Activated CD8-positive, alpha-beta memory T cell treated with anti-CD3 and anti-CD28 coated beads, Interleukin-2, amount 10 ng/mL, durations not matched to agents 7 days and 5 days (primary cell): ENCODE measurements at regions not wholly inside any gene's neighbourhood (a gene's known extent, or its start where the extent isn't known, plus 50 kb on each side); places are given as distances from the start of the nearest gene placed in this dataset.
"Not testable (repeated sequence)": the region's sequence is repeated elsewhere in the genome, so short reads cannot be mapped to it uniquely, and the experiment has no call there.

Experiments used
- ATAC-seq: fragments of 150-1000 bp; cut with Tn5 transposase; one replicate; pipeline ENCODE4 v1.10.0; 2021; ENCODE audit warnings: moderate library complexity
- CTCF ChIA-PET: fragments of 350-600 bp; sonication (Branson Sonifier 250); formaldehyde crosslinking; loops from one replicate; lab custom pipeline; 2021; ENCODE audit warnings: antibody characterized with exemption; lab: Charles Lee
- DNase-seq: peaks from one replicate; pipeline ENCODE4 v3.0.0-alpha.2; 2020
- H3K27ac Mint-ChIP-seq: one replicate; pipeline ENCODE4 v1.8.0; 2021; ENCODE audit warnings: mild to moderate bottlenecking, mixed read lengths
- H3K27me3 Mint-ChIP-seq: one replicate; pipeline ENCODE4 v1.8.0; 2021; ENCODE audit warnings: mixed read lengths
- H3K36me3 Mint-ChIP-seq: one replicate; pipeline ENCODE4 v1.8.0; 2021; ENCODE audit warnings: mild to moderate bottlenecking, mixed read lengths
- H3K4me1 Mint-ChIP-seq: one replicate; pipeline ENCODE4 v1.8.0; 2021; ENCODE audit warnings: mixed read lengths
- H3K4me3 Mint-ChIP-seq: one replicate; pipeline ENCODE4 v1.8.0; 2021; ENCODE audit warnings: mild to moderate bottlenecking, moderate library complexity, mixed read lengths
- H3K9me3 Mint-ChIP-seq: one replicate; pipeline ENCODE4 v1.8.0; 2022; ENCODE audit warnings: low read depth, mixed read lengths

DNA sequence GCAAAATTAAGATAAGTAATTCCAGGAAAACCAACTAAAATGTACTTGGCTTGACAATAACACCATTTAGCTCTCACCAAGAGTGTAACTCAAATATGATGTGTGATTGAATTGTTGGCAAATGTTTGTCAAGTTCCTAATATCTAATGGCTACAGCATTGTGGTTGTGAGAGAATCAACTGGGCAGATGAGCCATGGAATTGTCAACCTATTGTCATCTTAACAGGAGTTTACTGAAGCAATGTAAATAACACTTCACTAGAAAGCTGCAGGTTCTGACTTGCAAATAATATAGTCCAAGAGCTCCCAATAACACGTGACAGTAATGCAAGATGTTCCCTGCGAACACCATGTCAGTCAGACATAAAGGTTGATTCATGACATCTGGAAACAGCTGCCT lies 495.2 kb upstream of the MEIS1 start:
- ATAC-seq (no peak), DNase-seq (no peak)
- H3K27me3 Mint-ChIP-seq: no peaks in the 10 kb centered on the region
- no peaks in the 10 kb centered on the region for H3K36me3 Mint-ChIP-seq
- H3K4me1 Mint-ChIP-seq: no peaks in the 10 kb centered on the region
- CTCF ChIA-PET: no interaction called here
- H3K4me3 Mint-ChIP-seq: no peak overlapping the region
- H3K9me3 Mint-ChIP-seq: peaks cover 2% of the 10 kb centered on the region
- no peak overlapping the region for H3K27ac Mint-ChIP-seq

DNA sequence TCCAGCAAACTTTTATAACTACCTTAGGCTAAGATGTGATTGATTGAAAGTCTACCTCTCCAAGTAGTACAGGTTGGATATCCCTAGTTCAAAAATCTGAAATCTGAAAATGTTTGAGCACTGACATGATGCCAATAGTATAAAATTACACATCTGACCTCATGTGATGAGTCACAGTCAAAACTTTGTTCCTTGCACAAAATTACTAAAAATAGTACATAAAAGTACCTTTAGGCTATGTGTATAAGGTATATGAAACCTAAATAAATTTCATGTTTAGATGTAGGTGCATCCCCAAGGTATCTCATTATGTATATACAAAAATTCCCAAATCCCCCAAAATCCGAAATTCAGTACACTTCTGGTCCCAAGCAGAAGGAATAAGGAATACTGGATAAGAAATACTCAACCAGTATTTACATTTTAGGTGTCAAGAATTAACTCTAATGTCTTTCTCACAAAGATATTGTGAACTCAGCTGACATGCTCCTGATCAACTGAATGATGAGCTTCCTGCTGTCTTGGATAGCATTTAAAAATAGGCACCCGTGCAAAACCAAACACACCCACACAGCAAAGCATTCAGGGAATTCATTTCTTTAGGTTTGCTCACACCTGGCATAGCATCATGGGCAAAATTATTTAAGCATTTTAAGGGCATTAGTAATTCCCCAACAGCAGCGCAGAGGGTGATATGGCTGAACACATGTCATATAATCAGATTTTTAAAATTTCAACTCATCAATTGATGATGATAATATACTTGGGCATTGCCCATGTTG lies 497.4 kb upstream of the MEIS1 start:
- no peak for ATAC-seq
- Mint-ChIP-seq H3K36me3 (no peaks in the 10 kb centered on the region), H3K9me3 (no peaks in the 10 kb centered on the region), H3K27ac (no peak overlapping the region), H3K4me1 (no peaks in the 10 kb centered on the region), H3K4me3 (no peak overlapping the region), H3K27me3 (no peaks in the 10 kb centered on the region)
- CTCF ChIA-PET: no interaction called here
- no peak for DNase-seq

DNA sequence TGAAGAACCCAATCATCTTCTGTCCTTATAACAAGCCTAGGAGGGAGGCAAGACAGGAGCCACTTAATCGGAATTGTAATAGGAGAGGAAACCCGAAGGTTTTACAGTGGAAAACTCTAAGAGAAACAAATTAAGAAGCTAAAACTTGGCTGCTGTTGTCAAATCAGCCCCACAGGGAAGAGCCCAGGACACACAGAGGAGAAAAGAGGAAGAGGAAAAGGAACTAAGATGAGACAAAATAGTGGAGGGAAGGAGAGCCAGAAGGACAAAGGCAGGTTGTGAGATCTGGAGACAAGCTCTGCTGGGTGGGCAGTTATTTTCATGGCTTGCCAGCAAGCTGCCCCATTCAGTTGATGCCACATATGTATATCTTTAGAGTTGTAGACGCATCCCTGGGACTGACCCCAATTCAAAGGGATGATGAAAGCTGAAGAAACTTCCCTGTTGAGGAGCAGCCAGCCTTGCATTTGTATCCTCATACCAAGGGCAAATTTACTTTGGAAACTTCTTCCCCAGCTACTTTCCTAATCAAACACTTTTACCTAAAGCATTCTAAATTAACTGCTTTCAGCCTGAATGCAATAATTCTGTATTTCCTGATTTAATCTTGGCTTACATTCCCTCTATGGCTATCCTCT lies 499.8 kb upstream of the MEIS1 start:
- DNase-seq (no peak), ATAC-seq (no peak)
- Mint-ChIP-seq H3K9me3 (peaks cover 2% of the 10 kb centered on the region), H3K27ac (no peak overlapping the region), H3K4me3 (no peak overlapping the region), H3K36me3 (no peaks in the 10 kb centered on the region), H3K4me1 (no peaks in the 10 kb centered on the region), H3K27me3 (no peaks in the 10 kb centered on the region)
- CTCF ChIA-PET: no interaction called here

DNA sequence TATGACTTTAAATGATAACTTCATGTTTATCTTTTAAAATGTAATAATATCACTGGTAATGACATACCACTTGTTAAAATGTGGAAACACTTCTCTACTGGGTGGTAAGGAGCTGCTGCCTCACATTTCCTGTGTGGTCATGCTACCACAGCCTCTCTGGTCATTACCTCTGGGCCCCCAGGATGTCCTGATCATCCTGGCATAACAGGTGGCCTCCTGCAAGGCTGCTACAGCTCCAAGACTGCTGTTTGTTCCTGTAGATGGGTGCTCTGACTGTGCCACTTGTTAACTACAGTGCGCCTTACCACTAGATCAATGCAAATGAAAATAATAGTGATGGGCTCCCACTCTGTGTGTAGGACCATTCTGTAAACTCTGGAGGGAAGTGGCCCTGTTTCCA lies 500.2 kb upstream of the SPRED2 start:
- H3K36me3 Mint-ChIP-seq: no peaks in the 10 kb centered on the region
- no peaks in the 10 kb centered on the region for H3K27me3 Mint-ChIP-seq
- DNase-seq (no peak), ATAC-seq (no peak)
- H3K9me3 Mint-ChIP-seq: peaks cover 5% of the 10 kb centered on the region
- no peak overlapping the region for H3K4me3 Mint-ChIP-seq
- CTCF ChIA-PET: no interaction called here
- H3K27ac Mint-ChIP-seq: no peak overlapping the region
- no peaks in the 10 kb centered on the region for H3K4me1 Mint-ChIP-seq

DNA sequence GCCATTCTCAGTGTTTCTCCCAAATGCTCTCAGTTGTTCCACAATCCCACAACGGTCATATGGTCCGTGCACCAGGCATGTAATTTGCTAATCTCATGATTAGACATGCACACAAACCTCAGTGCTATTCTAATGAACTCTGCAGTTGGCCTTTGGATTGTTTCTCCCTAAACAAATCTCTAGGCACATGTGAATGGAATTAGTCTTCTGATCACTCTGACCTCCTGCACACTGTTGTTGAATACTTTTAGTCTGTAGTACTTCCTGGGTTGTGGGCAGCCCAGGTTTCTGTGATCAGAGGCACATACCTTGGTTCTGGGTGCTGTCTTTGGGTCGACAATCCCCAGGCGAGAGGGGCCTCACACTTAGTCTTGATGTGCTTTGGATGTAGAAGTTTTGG lies 498.7 kb upstream of the SPRED2 start:
- CTCF ChIA-PET: no interaction called here
- DNase-seq (no peak), ATAC-seq (no peak)
- H3K27me3 Mint-ChIP-seq: no peaks in the 10 kb centered on the region
- peaks cover 5% of the 10 kb centered on the region for H3K9me3 Mint-ChIP-seq
- H3K4me3 Mint-ChIP-seq: no peak overlapping the region
- no peak overlapping the region for H3K27ac Mint-ChIP-seq
- no peaks in the 10 kb centered on the region for H3K36me3 Mint-ChIP-seq
- no peaks in the 10 kb centered on the region for H3K4me1 Mint-ChIP-seq

DNA sequence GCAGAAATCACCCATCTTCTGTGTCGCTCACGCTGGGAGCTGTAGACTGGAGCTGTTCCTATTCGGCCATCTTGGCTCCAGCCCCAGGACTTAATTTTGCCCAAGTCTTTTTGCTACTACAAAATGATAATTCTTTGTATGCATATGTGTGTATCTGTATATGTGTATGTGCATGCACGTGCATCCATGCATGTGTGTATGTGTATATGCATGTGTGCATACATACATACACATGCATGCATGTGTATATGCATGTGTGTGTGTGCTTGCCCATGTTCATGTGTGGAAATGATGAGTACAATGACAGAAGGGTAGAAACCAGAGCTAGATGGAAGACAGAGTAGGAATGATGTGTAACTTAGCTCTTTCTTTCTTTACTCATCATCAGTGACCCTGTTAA lies 497.9 kb upstream of the SPRED2 start:
- H3K27ac Mint-ChIP-seq: no peak overlapping the region
- no peaks in the 10 kb centered on the region for H3K4me1 Mint-ChIP-seq
- CTCF ChIA-PET: no interaction called here
- no peaks in the 10 kb centered on the region for H3K36me3 Mint-ChIP-seq
- H3K27me3 Mint-ChIP-seq: no peaks in the 10 kb centered on the region
- no peak overlapping the region for H3K4me3 Mint-ChIP-seq
- ATAC-seq (no peak), DNase-seq (no peak)
- peaks cover 5% of the 10 kb centered on the region for H3K9me3 Mint-ChIP-seq

DNA sequence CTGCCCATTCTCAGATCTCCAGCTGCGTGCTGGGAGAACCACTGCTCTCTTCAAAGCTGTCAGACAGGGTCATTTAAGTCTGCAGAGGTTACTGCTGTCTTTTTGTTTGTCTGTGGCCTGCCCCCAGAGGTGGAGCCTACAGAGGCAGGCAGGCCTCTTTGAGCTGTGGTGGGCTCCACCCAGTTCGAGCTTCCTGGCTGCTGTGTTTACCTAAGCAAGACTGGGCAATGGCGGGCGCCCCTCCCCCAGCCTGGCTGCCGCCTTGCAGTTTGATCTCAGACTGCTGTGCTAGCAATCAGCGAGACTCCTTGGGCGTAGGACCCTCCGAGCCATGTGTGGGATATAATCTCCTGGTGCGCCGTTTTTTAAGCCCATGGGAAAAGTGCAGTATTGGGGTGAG lies 497.3 kb upstream of the SPRED2 start:
- H3K9me3 Mint-ChIP-seq, ATAC-seq, DNase-seq, H3K4me1 Mint-ChIP-seq, H3K27me3 Mint-ChIP-seq, H3K36me3 Mint-ChIP-seq, H3K27ac Mint-ChIP-seq, H3K4me3 Mint-ChIP-seq, CTCF ChIA-PET: not testable (repeated sequence)

DNA sequence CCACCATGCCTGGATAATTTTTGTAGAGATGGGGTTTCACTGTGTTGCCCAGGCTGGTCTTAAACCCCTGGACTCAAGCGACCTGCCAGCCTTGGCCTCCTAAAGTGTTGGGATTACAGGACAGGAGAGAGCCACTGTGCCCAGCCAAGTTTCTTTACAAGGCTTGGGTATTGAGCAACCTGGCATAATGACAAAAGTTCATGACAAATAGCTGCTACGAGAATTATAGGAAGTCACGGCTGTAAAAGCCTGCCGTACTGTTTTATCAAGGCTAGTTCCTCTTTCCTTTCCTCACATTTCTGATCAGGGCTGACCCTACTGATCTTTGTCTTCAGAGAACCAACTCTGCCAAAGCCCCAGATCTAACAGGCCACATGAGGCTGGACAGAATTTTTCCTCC lies 490.4 kb upstream of the SPRED2 start:
- no peaks in the 10 kb centered on the region for H3K36me3 Mint-ChIP-seq
- CTCF ChIA-PET: no interaction called here
- DNase-seq (no peak), ATAC-seq (no peak)
- no peaks in the 10 kb centered on the region for H3K27me3 Mint-ChIP-seq
- H3K4me1 Mint-ChIP-seq: no peaks in the 10 kb centered on the region
- H3K9me3 Mint-ChIP-seq: no peaks in the 10 kb centered on the region
- no peak overlapping the region for H3K27ac Mint-ChIP-seq
- no peak overlapping the region for H3K4me3 Mint-ChIP-seq

DNA sequence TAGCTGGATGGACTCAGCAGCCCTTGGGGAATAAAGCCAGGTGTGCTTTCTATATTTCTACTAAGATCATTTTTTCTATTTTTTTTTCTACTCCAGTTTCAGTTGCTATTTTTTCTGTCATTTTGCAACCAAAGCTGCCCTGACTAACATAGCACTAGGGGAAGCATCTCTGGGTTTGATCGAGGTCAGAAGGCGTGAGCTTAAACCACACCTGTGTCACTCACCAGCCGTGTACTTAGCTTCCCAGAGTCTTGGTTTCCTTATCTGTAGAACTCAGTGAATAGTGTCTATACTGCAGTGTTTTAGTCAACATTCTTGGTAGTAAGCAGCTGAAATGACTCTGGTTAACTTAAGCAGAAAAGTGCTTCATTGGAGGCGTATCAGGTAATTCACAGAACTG lies 489.6 kb upstream of the SPRED2 start:
- Mint-ChIP-seq H3K4me1 (no peaks in the 10 kb centered on the region), H3K9me3 (no peaks in the 10 kb centered on the region), H3K36me3 (no peaks in the 10 kb centered on the region), H3K27me3 (no peaks in the 10 kb centered on the region), H3K4me3 (no peak overlapping the region), H3K27ac (no peak overlapping the region)
- DNase-seq (no peak), ATAC-seq (no peak)
- CTCF ChIA-PET: no interaction called here

DNA sequence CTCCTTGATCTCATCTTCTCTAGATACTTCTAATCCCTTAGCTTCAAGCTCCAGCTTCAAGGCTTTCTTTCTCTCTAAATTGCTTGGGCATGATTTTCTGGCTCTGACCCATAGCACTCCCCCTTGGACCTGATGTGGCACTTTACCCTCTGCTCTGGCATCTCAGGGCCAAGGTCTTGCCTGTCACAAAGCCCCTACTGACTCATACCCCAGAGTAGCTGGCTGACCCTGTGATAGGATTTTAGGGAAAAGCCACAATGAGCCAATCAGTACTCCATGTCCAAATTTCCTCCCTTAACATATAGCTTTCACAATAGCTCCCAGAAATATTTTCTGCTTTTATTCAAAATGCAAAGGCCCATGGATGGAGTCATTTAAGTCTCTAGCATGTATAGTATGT lies 488.7 kb upstream of the SPRED2 start:
- Mint-ChIP-seq H3K36me3 (no peaks in the 10 kb centered on the region), H3K4me1 (no peaks in the 10 kb centered on the region), H3K27ac (no peak overlapping the region), H3K27me3 (no peaks in the 10 kb centered on the region), H3K9me3 (no peaks in the 10 kb centered on the region), H3K4me3 (no peak overlapping the region)
- CTCF ChIA-PET: no interaction called here
- DNase-seq (no peak), ATAC-seq (no peak)

DNA sequence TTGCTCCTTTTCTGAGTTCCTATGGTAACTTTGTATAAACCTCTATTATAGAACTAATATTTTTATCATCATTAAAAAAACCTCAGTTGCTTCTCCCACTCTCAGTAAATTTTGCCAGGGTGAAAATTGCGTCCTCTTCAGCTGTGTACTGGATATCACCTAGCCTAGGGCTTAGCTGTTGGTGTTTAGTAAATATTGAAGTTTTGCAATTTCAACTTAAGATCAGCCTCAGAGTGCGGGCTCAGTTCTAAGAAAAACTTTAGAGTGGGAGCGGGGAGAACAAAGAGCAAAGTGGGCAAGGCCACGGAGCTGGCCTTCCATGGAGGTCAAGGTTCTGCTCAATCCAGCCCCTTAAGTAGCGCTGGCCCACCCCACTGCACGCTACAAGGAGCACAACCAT lies 488.3 kb upstream of the SPRED2 start:
- Mint-ChIP-seq H3K4me1 (no peaks in the 10 kb centered on the region), H3K4me3 (no peak overlapping the region), H3K9me3 (no peaks in the 10 kb centered on the region), H3K27ac (no peak overlapping the region), H3K27me3 (no peaks in the 10 kb centered on the region), H3K36me3 (no peaks in the 10 kb centered on the region)
- CTCF ChIA-PET: no interaction called here
- no peak for DNase-seq
- no peak for ATAC-seq

DNA sequence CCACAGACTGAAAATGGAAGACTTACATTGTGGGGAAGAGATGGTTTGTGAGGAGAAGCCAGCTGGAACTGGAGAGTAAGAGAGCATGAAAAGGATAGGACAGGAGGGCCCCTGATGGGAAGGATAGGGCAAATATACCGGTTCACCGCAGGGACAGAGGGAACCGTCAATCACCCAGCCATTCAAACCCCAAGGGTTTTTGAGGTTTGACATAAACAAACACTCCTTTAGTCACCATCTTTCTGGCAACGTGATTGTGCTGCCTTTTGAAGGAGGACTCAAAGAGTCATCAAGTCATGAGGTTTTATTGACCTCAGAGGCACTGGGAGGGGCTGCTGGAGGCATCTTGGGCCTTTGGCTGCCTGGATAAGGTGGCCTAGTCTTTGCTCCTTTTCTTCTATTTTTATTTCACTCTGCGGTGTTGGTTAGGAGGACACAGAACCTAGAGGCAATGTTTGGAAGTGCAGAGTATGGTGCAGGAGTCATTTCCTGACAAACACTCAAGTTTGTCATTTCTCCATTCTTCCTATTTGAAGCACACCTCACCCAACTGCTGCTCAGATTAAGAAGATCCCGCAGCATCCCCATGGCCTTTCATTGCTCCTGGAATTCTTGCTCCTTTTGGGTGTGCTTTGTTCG lies 487.3 kb upstream of the SPRED2 start:
- CTCF ChIA-PET: no interaction called here
- Mint-ChIP-seq H3K36me3 (no peaks in the 10 kb centered on the region), H3K9me3 (no peaks in the 10 kb centered on the region), H3K27ac (no peak overlapping the region), H3K4me3 (no peak overlapping the region), H3K27me3 (no peaks in the 10 kb centered on the region), H3K4me1 (no peaks in the 10 kb centered on the region)
- no peak for ATAC-seq
- DNase-seq: no peak

DNA sequence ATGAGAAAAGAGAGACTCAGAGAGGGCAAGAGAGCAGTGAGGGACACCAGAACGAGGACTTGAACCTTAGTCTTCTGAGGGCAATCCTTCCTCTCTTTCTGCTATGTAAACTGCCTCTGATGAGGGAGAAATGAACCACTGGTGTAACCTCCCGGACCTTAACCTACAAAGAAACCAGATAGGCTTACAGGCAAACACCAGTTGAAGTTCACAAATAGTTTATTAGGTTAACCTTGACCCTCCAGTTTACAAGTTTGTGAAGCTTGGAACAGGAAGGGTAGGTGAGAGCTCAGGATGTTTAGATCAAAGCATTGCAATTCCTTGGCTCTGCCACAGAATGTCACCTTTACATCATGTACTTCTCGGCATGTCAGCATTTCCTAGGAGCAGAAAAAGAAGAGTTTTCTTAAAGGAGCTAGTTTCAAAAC lies 486.4 kb upstream of the SPRED2 start:
- Mint-ChIP-seq H3K36me3 (no peaks in the 10 kb centered on the region), H3K27me3 (no peaks in the 10 kb centered on the region), H3K9me3 (no peaks in the 10 kb centered on the region), H3K27ac (no peak overlapping the region), H3K4me3 (no peak overlapping the region), H3K4me1 (no peaks in the 10 kb centered on the region)
- ATAC-seq (no peak), DNase-seq (no peak)
- CTCF ChIA-PET: no interaction called here

DNA sequence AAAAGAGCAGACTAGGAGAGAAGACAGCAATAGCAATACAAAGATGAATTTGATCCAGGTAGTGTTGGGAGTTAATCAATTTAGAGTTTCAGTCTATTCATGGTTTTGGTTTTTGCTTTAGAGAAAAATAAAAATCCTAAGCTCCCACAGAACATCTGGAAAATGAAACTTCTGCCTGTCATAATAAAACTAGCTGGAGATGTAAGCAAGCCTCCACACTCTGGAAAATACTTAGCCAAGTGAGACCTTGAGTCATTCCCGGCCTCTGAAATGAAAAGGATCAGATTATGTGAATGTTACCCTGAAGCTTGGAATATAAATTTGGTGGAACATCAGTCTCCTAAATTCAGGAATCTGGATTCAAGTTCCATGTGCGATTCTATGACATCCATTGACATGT lies 485.6 kb upstream of the SPRED2 start:
- no peak for DNase-seq
- H3K4me1 Mint-ChIP-seq: no peaks in the 10 kb centered on the region
- ATAC-seq: no peak
- no peaks in the 10 kb centered on the region for H3K36me3 Mint-ChIP-seq
- no peak overlapping the region for H3K27ac Mint-ChIP-seq
- H3K4me3 Mint-ChIP-seq: no peak overlapping the region
- CTCF ChIA-PET: no interaction called here
- no peaks in the 10 kb centered on the region for H3K27me3 Mint-ChIP-seq
- H3K9me3 Mint-ChIP-seq: no peaks in the 10 kb centered on the region
